ENCODE measurements at regions not wholly inside any gene's neighbourhood (a gene's known extent, or its start where the extent isn't known, plus 50 kb on each side); places are given as distances from the start of the nearest gene placed in this dataset.
A peak's percentile ranks its signal among the peaks of the same experiment; 100 is the strongest.

GRCh38 chr12:16685107-16685506 is 79.1 kb upstream of the LMO3 start:
- peak; percentile 41 for TF ChIP-seq CTCF (IDR thresholded peaks at IDR 0.05; ENCODE audit: low read depth, low read length)
- Histone ChIP-seq H3K9me3 (ENCODE audit: control insufficient read depth, insufficient read depth, low read length) (no peaks in the 10 kb centered on the region), H3K27me3 (ENCODE audit: control insufficient read depth, insufficient read depth, low read length) (no peaks in the 10 kb centered on the region), H3K27ac (ENCODE audit: low read depth, low read length) (no peak overlapping the region), H3K4me3 (ENCODE audit: low read depth, low read length) (no peak overlapping the region)
- CTCF ChIA-PET: interaction anchor here (0.7 to 4.0 kb wide), 4 partner anchors 280 to 518 kb away, joined by 3 to 38 read pairs (median 5); no protein-coding TSS in a partner anchor
- no peak for DNase-seq (ENCODE audit: low read depth, low spot score)
- POLR2A ChIA-PET: no interaction called here

DNA sequence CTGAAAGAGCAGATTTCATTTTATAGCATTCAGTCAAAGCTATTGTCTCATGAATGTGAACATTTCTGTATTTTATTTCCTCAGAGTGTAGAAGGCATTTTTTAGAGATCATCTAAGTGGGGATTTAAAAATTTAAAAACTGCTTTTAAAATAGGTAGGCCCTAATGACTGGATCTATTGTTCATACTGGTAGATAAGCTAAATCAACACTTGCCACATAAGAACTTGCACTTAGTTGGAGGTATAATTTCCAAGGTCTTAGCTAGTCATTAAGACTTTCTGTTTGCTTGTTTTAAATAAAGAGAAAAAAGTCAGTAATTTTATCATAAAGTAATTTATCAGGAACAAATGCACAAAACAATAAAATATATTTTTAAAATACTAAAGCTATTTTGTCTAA is 75.2 kb upstream of the LMO3 start:
- Histone ChIP-seq H3K4me3 (ENCODE audit: low read depth, low read length) (no peak overlapping the region), H3K27ac (ENCODE audit: low read depth, low read length) (no peak overlapping the region), H3K9me3 (ENCODE audit: control insufficient read depth, insufficient read depth, low read length) (no peaks in the 10 kb centered on the region), H3K27me3 (ENCODE audit: control insufficient read depth, insufficient read depth, low read length) (no peaks in the 10 kb centered on the region)
- CTCF ChIA-PET: no interaction called here
- TF ChIP-seq CTCF (IDR thresholded peaks at IDR 0.05; ENCODE audit: low read depth, low read length): no peak
- DNase-seq (ENCODE audit: low read depth, low spot score): no peak
- POLR2A ChIA-PET: no interaction called here

GRCh38 chr12:16675438-16675837 is 69.5 kb upstream of the LMO3 start:
- Histone ChIP-seq H3K9me3 (ENCODE audit: control insufficient read depth, insufficient read depth, low read length) (no peaks in the 10 kb centered on the region), H3K27me3 (ENCODE audit: control insufficient read depth, insufficient read depth, low read length) (no peaks in the 10 kb centered on the region), H3K4me3 (ENCODE audit: low read depth, low read length) (no peak overlapping the region), H3K27ac (ENCODE audit: low read depth, low read length) (no peak overlapping the region)
- TF ChIP-seq CTCF (IDR thresholded peaks at IDR 0.05; ENCODE audit: low read depth, low read length): no peak
- CTCF ChIA-PET: no interaction called here
- POLR2A ChIA-PET: interaction anchor here (0.7 kb wide), 1 partner anchor 9 kb away, joined by 3 read pairs; no protein-coding TSS in a partner anchor
- DNase-seq (ENCODE audit: low read depth, low spot score): no peak

GRCh38 chr12:16674885-16675284 is 68.9 kb upstream of the LMO3 start:
- Histone ChIP-seq H3K27me3 (ENCODE audit: control insufficient read depth, insufficient read depth, low read length) (no peaks in the 10 kb centered on the region), H3K9me3 (ENCODE audit: control insufficient read depth, insufficient read depth, low read length) (no peaks in the 10 kb centered on the region), H3K4me3 (ENCODE audit: low read depth, low read length) (no peak overlapping the region), H3K27ac (ENCODE audit: low read depth, low read length) (no peak overlapping the region)
- DNase-seq (ENCODE audit: low read depth, low spot score): no peak
- ChIA-PET POLR2A (interaction anchor here (0.7 kb wide), 1 partner anchor 9 kb away, joined by 3 read pairs; no protein-coding TSS in a partner anchor), CTCF (interaction anchor here (0.6 kb wide), 1 partner anchor 11 kb away, joined by 3 read pairs; no protein-coding TSS in a partner anchor)
- no peak for TF ChIP-seq CTCF (IDR thresholded peaks at IDR 0.05; ENCODE audit: low read depth, low read length)

- DNase-seq (ENCODE audit: low read depth, low spot score): no peak
- CTCF ChIA-PET: no interaction called here
- POLR2A ChIA-PET: no interaction called here
- H3K9me3 ChIP-seq (ENCODE audit: control insufficient read depth, insufficient read depth, low read length): no peaks in the 10 kb centered on the region
- H3K27me3 ChIP-seq (ENCODE audit: control insufficient read depth, insufficient read depth, low read length): no peaks in the 10 kb centered on the region
- H3K27ac ChIP-seq (ENCODE audit: low read depth, low read length): no peak overlapping the region
- H3K4me3 ChIP-seq (ENCODE audit: low read depth, low read length): no peak overlapping the region
- TF ChIP-seq CTCF (IDR thresholded peaks at IDR 0.05; ENCODE audit: low read depth, low read length): no peak
Measured at GRCh38 chr12:16670456-16671050, 64.6 kb upstream of the LMO3 start.
